GM23338 (cell line): ENCODE measurements at regions not wholly inside any gene's neighbourhood (a gene's known extent, or its start where the extent isn't known, plus 50 kb on each side); places are given as distances from the start of the nearest gene placed in this dataset.

Experiments
- ATAC-seq: fragments of 200-7000 bp; cut with Tn5 transposase; 3 replicates; pipeline ENCODE4 v1.9.1; 2020
- DNase-seq: peaks from one replicate; pipeline ENCODE4 v3.0.0-alpha.2; 2015; ENCODE audit warnings: low spot score
- H2AFZ ChIP-seq: fragments of 200-600 bp; sonication (generic); 2 replicates; pipeline ENCODE4 v1.8.0; 2016; ENCODE audit warnings: antibody characterized with exemption, mild to moderate bottlenecking, moderate library complexity
- H3F3A ChIP-seq: fragments of 200-600 bp; sonication (generic); replicated peaks from 2 replicates; pipeline ENCODE4 v1.8.0; 2017; ENCODE audit warnings: antibody characterized with exemption, mixed run types, low read depth
- H3K27ac ChIP-seq: fragments of 200-600 bp; sonication (generic); 2 replicates; pipeline ENCODE4 v1.6.1; 2016; ENCODE audit warnings: low read depth
- H3K27me3 ChIP-seq: fragments of 200-600 bp; sonication (generic); 2 replicates; pipeline ENCODE4 v1.8.0; 2016; ENCODE audit warnings: mild to moderate bottlenecking, mixed run types, moderate library complexity; ENCODE audit not compliant: insufficient read depth
- H3K36me3 ChIP-seq: fragments of 200-600 bp; sonication (generic); 2 replicates; pipeline ENCODE4 v1.8.0; 2016; ENCODE audit warnings: mild to moderate bottlenecking; ENCODE audit not compliant: insufficient read depth
- H3K4me1 ChIP-seq: fragments of 200-600 bp; sonication (generic); 2 replicates; pipeline ENCODE4 v1.8.0; 2016; ENCODE audit warnings: mild to moderate bottlenecking, moderate library complexity; ENCODE audit not compliant: insufficient read depth
- H3K4me2 ChIP-seq: fragments of 200-600 bp; sonication (generic); 2 replicates; pipeline ENCODE4 v1.7.1; 2017; ENCODE audit warnings: mixed run types
- H3K4me3 ChIP-seq: fragments of 200-600 bp; sonication (generic); 2 replicates; pipeline ENCODE4 v1.6.1; 2016; ENCODE audit warnings: mixed run types
- H3K79me2 ChIP-seq: fragments of 200-600 bp; sonication (generic); replicated peaks from 2 replicates; pipeline ENCODE4 v1.8.0; 2017; ENCODE audit warnings: mild to moderate bottlenecking; ENCODE audit not compliant: insufficient read depth
- H3K9me2 ChIP-seq: fragments of 200-600 bp; sonication (generic); 2 replicates; pipeline ENCODE4 v1.8.0; 2017; ENCODE audit not compliant: insufficient read depth
- H4K20me1 ChIP-seq: fragments of 200-600 bp; sonication (generic); replicated peaks from 2 replicates; pipeline ENCODE4 v1.8.0; 2017; ENCODE audit warnings: mild to moderate bottlenecking; ENCODE audit not compliant: insufficient read depth
- H3K27ac Mint-ChIP-seq: 2 replicates; pipeline ENCODE4 v1.8.0; 2020; ENCODE audit warnings: inconsistent platforms, mild to moderate bottlenecking, moderate library complexity, mixed read lengths
- H3K27me3 Mint-ChIP-seq: 3 replicates; pipeline ENCODE4 v1.8.0; 2022; ENCODE audit warnings: low read depth, mild to moderate bottlenecking, moderate library complexity, mixed read lengths, inconsistent platforms; ENCODE audit not compliant: insufficient read depth, poor library complexity
- H3K36me3 Mint-ChIP-seq: 3 replicates; pipeline ENCODE4 v1.8.0; 2021; ENCODE audit warnings: low read depth, mild to moderate bottlenecking, inconsistent platforms, moderate library complexity, mixed read lengths
- H3K4me1 Mint-ChIP-seq: 3 replicates; pipeline ENCODE4 v1.8.0; 2020; ENCODE audit warnings: mild to moderate bottlenecking, inconsistent platforms, mixed read lengths
- H3K4me3 Mint-ChIP-seq: 3 replicates; pipeline ENCODE4 v1.8.0; 2021; ENCODE audit warnings: moderate library complexity, mild to moderate bottlenecking, inconsistent platforms, mixed read lengths
- H3K9me3 Mint-ChIP-seq: 3 replicates; pipeline ENCODE4 v1.8.0; 2020; ENCODE audit warnings: moderate library complexity, mild to moderate bottlenecking, inconsistent platforms, mixed read lengths
- CREB1 ChIP-seq: fragments of 250-450 bp; sonication (Bioruptor Pico); IDR thresholded peaks from 2 replicates; pipeline ENCODE4 v1.5.0; 2020; ENCODE audit warnings: low read depth, mild to moderate bottlenecking, moderate library complexity
- EZH2 ChIP-seq: fragments of 200-600 bp; sonication (generic); IDR thresholded peaks from one replicate; pipeline ENCODE4 v1.8.0; 2017; ENCODE audit warnings: antibody characterized with exemption, mild to moderate bottlenecking, low read depth; ENCODE audit not compliant: unreplicated experiment
- EZH2phosphoT487 ChIP-seq: fragments of 200-600 bp; sonication (generic); IDR thresholded peaks from one replicate; pipeline ENCODE4 v1.8.1; 2018; ENCODE audit warnings: antibody characterized with exemption; ENCODE audit not compliant: unreplicated experiment
- JUNB ChIP-seq: IDR thresholded peaks from one replicate; pipeline ENCODE4 v1.6.1; 2016; ENCODE audit warnings: antibody characterized with exemption; ENCODE audit not compliant: unreplicated experiment
- NANOG ChIP-seq: IDR thresholded peaks from 2 replicates; pipeline ENCODE4 v1.6.1; 2016; ENCODE audit warnings: antibody characterized with exemption, borderline replicate concordance
- POLR2AphosphoS5 ChIP-seq: IDR thresholded peaks from 2 replicates; pipeline ENCODE4 v1.6.1; 2016; ENCODE audit warnings: antibody characterized with exemption, low read depth
- STAT1 ChIP-seq: IDR thresholded peaks from one replicate; pipeline ENCODE4 v1.6.1; 2016; ENCODE audit warnings: antibody characterized with exemption; ENCODE audit not compliant: unreplicated experiment
- ZNF114 ChIP-seq: fragments of 250-450 bp; sonication (Bioruptor Pico); IDR thresholded peaks from 2 replicates; pipeline ENCODE4 v1.5.0; 2020; ENCODE audit warnings: mild to moderate bottlenecking, moderate library complexity
- ZNF331 ChIP-seq: fragments of 250-450 bp; sonication (Bioruptor Pico); IDR thresholded peaks from 2 replicates; pipeline ENCODE4 v1.5.0; 2020; ENCODE audit warnings: low read depth, mild to moderate bottlenecking, moderate library complexity
- TF ChIP-seq, protein P1 (sequence below): IDR thresholded peaks from 2 replicates; pipeline ENCODE4 v1.6.1; 2016; ENCODE audit warnings: antibody characterized with exemption
- TF ChIP-seq, protein P2 (sequence below), 2 experiments: fragments of 200-600 bp in 1 of 2; sonication (generic) in 1 of 2; conservative IDR thresholded peaks; 2 replicates each; pipeline versions ENCODE4 v1.5.1 to v1.6.1; 2016 to 2017; ENCODE audit warnings: antibody characterized with exemption in 2 of 2, low read depth in 2 of 2, mild to moderate bottlenecking in 2 of 2, moderate library complexity in 1 of 2
- TF ChIP-seq, protein P3 (sequence below): fragments of 250-450 bp; sonication (Bioruptor Pico); IDR thresholded peaks from 2 replicates; pipeline ENCODE4 v1.5.0; 2020; ENCODE audit warnings: mild to moderate bottlenecking, moderate library complexity
- TF ChIP-seq, protein P4 (sequence below): IDR thresholded peaks from one replicate; pipeline ENCODE4 v1.6.1; 2018; ENCODE audit warnings: antibody characterized with exemption; ENCODE audit not compliant: unreplicated experiment

DNA sequence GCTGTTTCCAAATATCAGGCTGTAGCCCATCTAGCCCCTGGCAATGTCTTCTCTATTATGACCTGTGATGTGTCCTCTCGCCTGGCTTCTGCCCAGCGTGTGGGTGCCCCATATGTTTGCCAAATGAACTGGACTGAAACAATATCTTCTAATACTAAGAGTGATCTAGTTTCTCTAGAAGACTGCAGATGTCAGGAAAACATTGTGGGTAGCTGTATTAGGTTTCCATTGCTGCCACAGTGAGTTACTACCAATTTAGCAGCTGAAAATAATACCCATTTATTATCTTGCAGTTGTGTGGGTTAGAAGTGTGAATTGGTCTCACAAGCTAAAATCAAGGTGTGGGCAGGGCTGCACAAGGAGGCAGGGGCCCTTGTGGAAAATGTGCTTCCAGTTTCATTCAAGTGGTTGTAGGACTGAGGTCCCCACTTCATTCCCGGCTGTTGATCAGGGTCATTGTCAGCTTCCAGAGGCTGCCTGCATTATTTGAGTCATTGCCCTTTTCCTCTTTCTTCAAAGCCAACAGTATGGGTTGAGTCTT, 202.8 kb upstream of the BMPER start:
- Histone ChIP-seq H3K27me3 (peaks cover 17% of the 10 kb centered on the region), H3K79me2 (no peaks in the 10 kb centered on the region), H4K20me1 (no peaks in the 10 kb centered on the region), H3K9me2 (no peaks in the 10 kb centered on the region), H2AFZ (no peak overlapping the region), H3K36me3 (no peaks in the 10 kb centered on the region; the same call in 1 of the 2 replicates), H3K4me1 (peaks cover 28% of the 10 kb centered on the region), H3K4me2 (no peak overlapping the region), H3K27ac (no peak overlapping the region), H3F3A (no peaks in the 10 kb centered on the region), H3K4me3 (no peak overlapping the region)
- H3K4me3 Mint-ChIP-seq: no peak overlapping the region
- no peak overlapping the region for H3K27ac Mint-ChIP-seq
- peaks cover 35% of the 10 kb centered on the region for H3K36me3 Mint-ChIP-seq
- no peak for ATAC-seq
- H3K4me1 Mint-ChIP-seq: peaks cover 45% of the 10 kb centered on the region
- DNase-seq: no peak
- TF ChIP-seq EZH2phosphoT487 (no peak), ZNF331 (CRISPR knock-in tag) (no peak), EZH2 (no peak), JUNB (no peak), CREB1 (no peak), POLR2AphosphoS5 (no peak), ZNF114 (CRISPR knock-in tag) (no peak), STAT1 (no peak), NANOG (no peak)
- TF ChIP-seq, protein P1, sequence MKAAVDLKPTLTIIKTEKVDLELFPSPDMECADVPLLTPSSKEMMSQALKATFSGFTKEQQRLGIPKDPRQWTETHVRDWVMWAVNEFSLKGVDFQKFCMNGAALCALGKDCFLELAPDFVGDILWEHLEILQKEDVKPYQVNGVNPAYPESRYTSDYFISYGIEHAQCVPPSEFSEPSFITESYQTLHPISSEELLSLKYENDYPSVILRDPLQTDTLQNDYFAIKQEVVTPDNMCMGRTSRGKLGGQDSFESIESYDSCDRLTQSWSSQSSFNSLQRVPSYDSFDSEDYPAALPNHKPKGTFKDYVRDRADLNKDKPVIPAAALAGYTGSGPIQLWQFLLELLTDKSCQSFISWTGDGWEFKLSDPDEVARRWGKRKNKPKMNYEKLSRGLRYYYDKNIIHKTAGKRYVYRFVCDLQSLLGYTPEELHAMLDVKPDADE: no peak
- TF ChIP-seq, protein P2, sequence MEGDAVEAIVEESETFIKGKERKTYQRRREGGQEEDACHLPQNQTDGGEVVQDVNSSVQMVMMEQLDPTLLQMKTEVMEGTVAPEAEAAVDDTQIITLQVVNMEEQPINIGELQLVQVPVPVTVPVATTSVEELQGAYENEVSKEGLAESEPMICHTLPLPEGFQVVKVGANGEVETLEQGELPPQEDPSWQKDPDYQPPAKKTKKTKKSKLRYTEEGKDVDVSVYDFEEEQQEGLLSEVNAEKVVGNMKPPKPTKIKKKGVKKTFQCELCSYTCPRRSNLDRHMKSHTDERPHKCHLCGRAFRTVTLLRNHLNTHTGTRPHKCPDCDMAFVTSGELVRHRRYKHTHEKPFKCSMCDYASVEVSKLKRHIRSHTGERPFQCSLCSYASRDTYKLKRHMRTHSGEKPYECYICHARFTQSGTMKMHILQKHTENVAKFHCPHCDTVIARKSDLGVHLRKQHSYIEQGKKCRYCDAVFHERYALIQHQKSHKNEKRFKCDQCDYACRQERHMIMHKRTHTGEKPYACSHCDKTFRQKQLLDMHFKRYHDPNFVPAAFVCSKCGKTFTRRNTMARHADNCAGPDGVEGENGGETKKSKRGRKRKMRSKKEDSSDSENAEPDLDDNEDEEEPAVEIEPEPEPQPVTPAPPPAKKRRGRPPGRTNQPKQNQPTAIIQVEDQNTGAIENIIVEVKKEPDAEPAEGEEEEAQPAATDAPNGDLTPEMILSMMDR (conservative IDR thresholded peaks at IDR 0.05; ENCODE audit: low read depth in 2 of 2): no peak
- TF ChIP-seq, protein P3, sequence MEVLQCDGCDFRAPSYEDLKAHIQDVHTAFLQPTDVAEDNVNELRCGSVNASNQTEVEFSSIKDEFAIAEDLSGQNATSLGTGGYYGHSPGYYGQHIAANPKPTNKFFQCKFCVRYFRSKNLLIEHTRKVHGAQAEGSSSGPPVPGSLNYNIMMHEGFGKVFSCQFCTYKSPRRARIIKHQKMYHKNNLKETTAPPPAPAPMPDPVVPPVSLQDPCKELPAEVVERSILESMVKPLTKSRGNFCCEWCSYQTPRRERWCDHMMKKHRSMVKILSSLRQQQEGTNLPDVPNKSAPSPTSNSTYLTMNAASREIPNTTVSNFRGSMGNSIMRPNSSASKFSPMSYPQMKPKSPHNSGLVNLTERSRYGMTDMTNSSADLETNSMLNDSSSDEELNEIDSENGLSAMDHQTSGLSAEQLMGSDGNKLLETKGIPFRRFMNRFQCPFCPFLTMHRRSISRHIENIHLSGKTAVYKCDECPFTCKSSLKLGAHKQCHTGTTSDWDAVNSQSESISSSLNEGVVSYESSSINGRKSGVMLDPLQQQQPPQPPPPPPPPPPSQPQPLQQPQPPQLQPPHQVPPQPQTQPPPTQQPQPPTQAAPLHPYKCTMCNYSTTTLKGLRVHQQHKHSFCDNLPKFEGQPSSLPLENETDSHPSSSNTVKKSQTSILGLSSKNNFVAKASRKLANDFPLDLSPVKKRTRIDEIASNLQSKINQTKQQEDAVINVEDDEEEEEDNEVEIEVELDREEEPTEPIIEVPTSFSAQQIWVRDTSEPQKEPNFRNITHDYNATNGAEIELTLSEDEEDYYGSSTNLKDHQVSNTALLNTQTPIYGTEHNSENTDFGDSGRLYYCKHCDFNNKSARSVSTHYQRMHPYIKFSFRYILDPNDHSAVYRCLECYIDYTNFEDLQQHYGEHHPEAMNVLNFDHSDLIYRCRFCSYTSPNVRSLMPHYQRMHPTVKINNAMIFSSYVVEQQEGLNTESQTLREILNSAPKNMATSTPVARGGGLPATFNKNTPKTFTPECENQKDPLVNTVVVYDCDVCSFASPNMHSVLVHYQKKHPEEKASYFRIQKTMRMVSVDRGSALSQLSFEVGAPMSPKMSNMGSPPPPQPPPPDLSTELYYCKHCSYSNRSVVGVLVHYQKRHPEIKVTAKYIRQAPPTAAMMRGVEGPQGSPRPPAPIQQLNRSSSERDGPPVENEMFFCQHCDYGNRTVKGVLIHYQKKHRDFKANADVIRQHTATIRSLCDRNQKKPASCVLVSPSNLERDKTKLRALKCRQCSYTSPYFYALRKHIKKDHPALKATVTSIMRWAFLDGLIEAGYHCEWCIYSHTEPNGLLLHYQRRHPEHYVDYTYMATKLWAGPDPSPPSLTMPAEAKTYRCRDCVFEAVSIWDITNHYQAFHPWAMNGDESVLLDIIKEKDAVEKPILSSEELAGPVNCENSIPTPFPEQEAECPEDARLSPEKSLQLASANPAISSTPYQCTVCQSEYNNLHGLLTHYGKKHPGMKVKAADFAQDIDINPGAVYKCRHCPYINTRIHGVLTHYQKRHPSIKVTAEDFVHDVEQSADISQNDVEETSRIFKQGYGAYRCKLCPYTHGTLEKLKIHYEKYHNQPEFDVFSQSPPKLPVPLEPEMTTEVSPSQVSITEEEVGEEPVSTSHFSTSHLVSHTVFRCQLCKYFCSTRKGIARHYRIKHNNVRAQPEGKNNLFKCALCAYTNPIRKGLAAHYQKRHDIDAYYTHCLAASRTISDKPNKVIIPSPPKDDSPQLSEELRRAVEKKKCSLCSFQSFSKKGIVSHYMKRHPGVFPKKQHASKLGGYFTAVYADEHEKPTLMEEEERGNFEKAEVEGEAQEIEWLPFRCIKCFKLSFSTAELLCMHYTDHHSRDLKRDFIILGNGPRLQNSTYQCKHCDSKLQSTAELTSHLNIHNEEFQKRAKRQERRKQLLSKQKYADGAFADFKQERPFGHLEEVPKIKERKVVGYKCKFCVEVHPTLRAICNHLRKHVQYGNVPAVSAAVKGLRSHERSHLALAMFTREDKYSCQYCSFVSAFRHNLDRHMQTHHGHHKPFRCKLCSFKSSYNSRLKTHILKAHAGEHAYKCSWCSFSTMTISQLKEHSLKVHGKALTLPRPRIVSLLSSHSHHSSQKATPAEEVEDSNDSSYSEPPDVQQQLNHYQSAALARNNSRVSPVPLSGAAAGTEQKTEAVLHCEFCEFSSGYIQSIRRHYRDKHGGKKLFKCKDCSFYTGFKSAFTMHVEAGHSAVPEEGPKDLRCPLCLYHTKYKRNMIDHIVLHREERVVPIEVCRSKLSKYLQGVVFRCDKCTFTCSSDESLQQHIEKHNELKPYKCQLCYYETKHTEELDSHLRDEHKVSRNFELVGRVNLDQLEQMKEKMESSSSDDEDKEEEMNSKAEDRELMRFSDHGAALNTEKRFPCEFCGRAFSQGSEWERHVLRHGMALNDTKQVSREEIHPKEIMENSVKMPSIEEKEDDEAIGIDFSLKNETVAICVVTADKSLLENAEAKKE (CRISPR knock-in tag): no peak
- TF ChIP-seq, protein P4, sequence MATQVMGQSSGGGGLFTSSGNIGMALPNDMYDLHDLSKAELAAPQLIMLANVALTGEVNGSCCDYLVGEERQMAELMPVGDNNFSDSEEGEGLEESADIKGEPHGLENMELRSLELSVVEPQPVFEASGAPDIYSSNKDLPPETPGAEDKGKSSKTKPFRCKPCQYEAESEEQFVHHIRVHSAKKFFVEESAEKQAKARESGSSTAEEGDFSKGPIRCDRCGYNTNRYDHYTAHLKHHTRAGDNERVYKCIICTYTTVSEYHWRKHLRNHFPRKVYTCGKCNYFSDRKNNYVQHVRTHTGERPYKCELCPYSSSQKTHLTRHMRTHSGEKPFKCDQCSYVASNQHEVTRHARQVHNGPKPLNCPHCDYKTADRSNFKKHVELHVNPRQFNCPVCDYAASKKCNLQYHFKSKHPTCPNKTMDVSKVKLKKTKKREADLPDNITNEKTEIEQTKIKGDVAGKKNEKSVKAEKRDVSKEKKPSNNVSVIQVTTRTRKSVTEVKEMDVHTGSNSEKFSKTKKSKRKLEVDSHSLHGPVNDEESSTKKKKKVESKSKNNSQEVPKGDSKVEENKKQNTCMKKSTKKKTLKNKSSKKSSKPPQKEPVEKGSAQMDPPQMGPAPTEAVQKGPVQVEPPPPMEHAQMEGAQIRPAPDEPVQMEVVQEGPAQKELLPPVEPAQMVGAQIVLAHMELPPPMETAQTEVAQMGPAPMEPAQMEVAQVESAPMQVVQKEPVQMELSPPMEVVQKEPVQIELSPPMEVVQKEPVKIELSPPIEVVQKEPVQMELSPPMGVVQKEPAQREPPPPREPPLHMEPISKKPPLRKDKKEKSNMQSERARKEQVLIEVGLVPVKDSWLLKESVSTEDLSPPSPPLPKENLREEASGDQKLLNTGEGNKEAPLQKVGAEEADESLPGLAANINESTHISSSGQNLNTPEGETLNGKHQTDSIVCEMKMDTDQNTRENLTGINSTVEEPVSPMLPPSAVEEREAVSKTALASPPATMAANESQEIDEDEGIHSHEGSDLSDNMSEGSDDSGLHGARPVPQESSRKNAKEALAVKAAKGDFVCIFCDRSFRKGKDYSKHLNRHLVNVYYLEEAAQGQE: no peak
- H3K27me3 Mint-ChIP-seq: peaks cover 9% of the 10 kb centered on the region
- H3K9me3 Mint-ChIP-seq: peaks cover 33% of the 10 kb centered on the region
